Forelimb muscle (tissue), 1 donor: ENCODE measurements at regions not wholly inside any gene's neighbourhood (a gene's known extent, or its start where the extent isn't known, plus 50 kb on each side); places are given as distances from the start of the nearest gene placed in this dataset.

Experiments used
- DNase-seq: peaks from one replicate; pipeline ENCODE4 v3.0.0-alpha.2; 2013; ENCODE audit warnings: low read depth

GRCh38 chr22:47373648-47374272, 611.3 kb downstream of the TBC1D22A start:
- DNase-seq: no peak

- no peak for DNase-seq
Measured at GRCh38 chr22:47372596-47373385, 610.3 kb downstream of the TBC1D22A start.

- no peak for DNase-seq
Measured at GRCh38 chr22:47372111-47372581, 609.7 kb downstream of the TBC1D22A start.

- DNase-seq: no peak
Measured at GRCh38 chr22:47371263-47372090, 609.0 kb downstream of the TBC1D22A start.

GRCh38 chr22:47370448-47371262, 608.2 kb downstream of the TBC1D22A start:
- DNase-seq: no peak

GRCh38 chr22:47369431-47370015, 607.1 kb downstream of the TBC1D22A start:
- no peak for DNase-seq

GRCh38 chr22:47369020-47369419, 606.6 kb downstream of the TBC1D22A start:
- no peak for DNase-seq

GRCh38 chr22:47367993-47368945, 605.8 kb downstream of the TBC1D22A start:
- DNase-seq: no peak

GRCh38 chr22:47367107-47367690, 604.7 kb downstream of the TBC1D22A start:
- DNase-seq: no peak

GRCh38 chr22:47366026-47366767, 603.7 kb downstream of the TBC1D22A start:
- no peak for DNase-seq

- DNase-seq: no peak
Measured at GRCh38 chr22:47361247-47361646, 598.8 kb downstream of the TBC1D22A start.

GRCh38 chr22:47357493-47357892, 595.0 kb downstream of the TBC1D22A start:
- DNase-seq: no peak

- DNase-seq: no peak
Measured at GRCh38 chr22:47357086-47357485, 594.6 kb downstream of the TBC1D22A start.

- DNase-seq: no peak
Measured at GRCh38 chr22:47356511-47357011, 594.1 kb downstream of the TBC1D22A start.

- no peak for DNase-seq
Measured at GRCh38 chr22:47355776-47356510, 593.5 kb downstream of the TBC1D22A start.

- no peak for DNase-seq
Measured at GRCh38 chr22:47355388-47355725, 592.9 kb downstream of the TBC1D22A start.

GRCh38 chr22:47354668-47355387, 592.4 kb downstream of the TBC1D22A start:
- DNase-seq: no peak
